ENCODE measurements at regions not wholly inside any gene's neighbourhood (a gene's known extent, or its start where the extent isn't known, plus 50 kb on each side); places are given as distances from the start of the nearest gene placed in this dataset.

DNA sequence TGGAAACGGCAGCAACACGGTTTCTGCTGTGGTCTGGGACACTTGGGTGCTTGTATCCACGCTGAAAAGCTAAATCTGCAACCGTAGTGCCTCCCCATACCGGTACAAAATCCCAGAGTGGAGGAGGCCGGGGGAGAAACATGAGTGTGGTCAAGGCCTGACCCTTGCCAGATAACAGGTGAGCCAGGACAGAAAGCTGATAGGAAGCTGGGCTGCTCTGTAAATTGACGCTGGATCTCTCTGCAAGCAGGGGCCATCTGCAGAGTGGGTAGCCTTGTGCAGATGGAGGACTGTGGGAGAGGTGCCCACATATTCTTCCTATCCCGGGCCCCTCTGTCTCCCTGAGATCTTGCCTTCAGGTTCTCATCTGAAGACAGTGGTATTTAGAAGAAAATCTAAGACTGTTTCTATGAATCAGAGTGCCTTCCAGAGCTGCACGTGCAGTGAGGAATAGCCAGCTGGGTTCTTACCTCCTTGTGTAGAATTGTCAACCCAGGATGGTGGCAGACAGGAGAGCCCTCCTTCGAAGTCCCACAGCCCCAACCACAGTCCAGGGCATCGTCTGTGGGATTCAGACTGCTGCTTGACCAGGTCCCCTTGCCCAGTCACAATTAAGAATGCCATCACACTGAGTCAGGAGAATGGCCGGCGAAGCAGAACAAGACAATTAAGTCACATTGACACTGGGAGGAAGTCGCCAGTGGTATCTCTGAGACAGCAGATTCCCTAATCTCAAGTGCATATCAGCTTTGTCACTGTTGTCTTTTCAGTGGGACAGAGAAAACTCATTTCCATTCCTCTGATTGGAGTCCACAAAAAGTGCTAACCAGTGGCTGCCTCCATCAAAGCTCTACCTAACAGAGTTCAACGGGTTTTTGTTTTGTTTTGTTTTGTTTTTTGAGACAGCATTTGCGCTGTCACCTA lies 100.0 kb upstream of the RIPOR2 start:
- 0 out of 3 replicates have a peak overlapping the region, but pooled peaks have one; percentile 0 for H2BK15ac ChIP-seq (ENCODE audit: low read depth, low read length)
- H2AFZ ChIP-seq (replicated peaks; ENCODE audit: low read length, poor library complexity) = peak overlapping the region; percentile 78
- dilution Hi-C loops (cut with HindIII; ENCODE audit: low sequenced_read_pairs, unreplicated experiment) = no loop called here
- H3K14ac ChIP-seq (replicated peaks; ENCODE audit: low read depth, low read length) = peak overlapping the region; percentile 69
- H3K27ac ChIP-seq (ENCODE audit: insufficient read depth, low read length) = no peak overlapping the region
- no peaks in the 10 kb centered on the region for H3K27me3 ChIP-seq (ENCODE audit: control insufficient read depth, insufficient read depth, low read length)
- no peaks in the 10 kb centered on the region for H3K36me3 ChIP-seq (ENCODE audit: control insufficient read depth, insufficient read depth, low read length)
- peaks cover 7% of the 10 kb centered on the region; the same call in 1 of the 2 replicates for H3K9me1 ChIP-seq (ENCODE audit: insufficient read depth, low read length)
- H3K56ac ChIP-seq (ENCODE audit: extremely low read depth, insufficient read depth, low read length) = no peak overlapping the region; the same call in 1 of the 2 replicates
- H3K79me1 ChIP-seq (ENCODE audit: low read depth in 1 of 2, low read length in 2 of 2) = no peaks in the 10 kb centered on the region
- H4K20me1 ChIP-seq (ENCODE audit: insufficient read depth, low read length) = no peaks in the 10 kb centered on the region
- 0 out of 2 replicates have a peak overlapping the region, but pooled peaks have one; percentile 46 for H4K91ac ChIP-seq (ENCODE audit: insufficient read depth, low read depth, low read length)
- BruUV-seq (replicated peaks) = no TSS peak
- H4K5ac ChIP-seq (ENCODE audit: low read depth, low read length) = peak overlapping the region; percentile 25; the same call in 1 of the 2 replicates
- peak overlapping the region; percentile 54 to 70; a peak in 1 of 4 replicates for H4K8ac ChIP-seq (ENCODE audit: low read depth in 2 of 2, low read length in 2 of 2)
- intact Hi-C loops (cut with micrococcal nuclease) = no loop called here
- H2AK5ac ChIP-seq (ENCODE audit: low read depth, low read length) = peak overlapping the region; percentile 49; the same call in 1 of the 2 replicates
- no peak overlapping the region for H2BK5ac ChIP-seq (ENCODE audit: low read depth, low read length, poor library complexity, severe bottlenecking)
- H3K4me2 ChIP-seq (ENCODE audit: low read depth, low read length) = no peak overlapping the region; the same call in 1 of the 2 replicates
- H3K18ac ChIP-seq (ENCODE audit: low read depth, low read length) = peak overlapping the region; percentile 11; the same call in 1 of the 2 replicates
- H2BK120ac ChIP-seq (ENCODE audit: low read depth, low read length) = no peak overlapping the region
- DNase-seq = no peak
- no peak for TF ChIP-seq FOS (IDR thresholded peaks at IDR 0.05; ENCODE audit: low read depth, low read length)
- no peak for TF ChIP-seq BHLHE40 (IDR thresholded peaks at IDR 0.05; ENCODE audit: low read depth, low read length)
- TF ChIP-seq, protein P1, sequence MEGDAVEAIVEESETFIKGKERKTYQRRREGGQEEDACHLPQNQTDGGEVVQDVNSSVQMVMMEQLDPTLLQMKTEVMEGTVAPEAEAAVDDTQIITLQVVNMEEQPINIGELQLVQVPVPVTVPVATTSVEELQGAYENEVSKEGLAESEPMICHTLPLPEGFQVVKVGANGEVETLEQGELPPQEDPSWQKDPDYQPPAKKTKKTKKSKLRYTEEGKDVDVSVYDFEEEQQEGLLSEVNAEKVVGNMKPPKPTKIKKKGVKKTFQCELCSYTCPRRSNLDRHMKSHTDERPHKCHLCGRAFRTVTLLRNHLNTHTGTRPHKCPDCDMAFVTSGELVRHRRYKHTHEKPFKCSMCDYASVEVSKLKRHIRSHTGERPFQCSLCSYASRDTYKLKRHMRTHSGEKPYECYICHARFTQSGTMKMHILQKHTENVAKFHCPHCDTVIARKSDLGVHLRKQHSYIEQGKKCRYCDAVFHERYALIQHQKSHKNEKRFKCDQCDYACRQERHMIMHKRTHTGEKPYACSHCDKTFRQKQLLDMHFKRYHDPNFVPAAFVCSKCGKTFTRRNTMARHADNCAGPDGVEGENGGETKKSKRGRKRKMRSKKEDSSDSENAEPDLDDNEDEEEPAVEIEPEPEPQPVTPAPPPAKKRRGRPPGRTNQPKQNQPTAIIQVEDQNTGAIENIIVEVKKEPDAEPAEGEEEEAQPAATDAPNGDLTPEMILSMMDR (conservative IDR thresholded peaks at IDR 0.05; ENCODE audit: low read depth, low read length) = no peak
- no peak for TF ChIP-seq CHD1 (IDR thresholded peaks at IDR 0.05; ENCODE audit: low read depth, low read length)
- TF ChIP-seq MAFK (IDR thresholded peaks at IDR 0.05; ENCODE audit: low read depth, low read length) = no peak
- no peak for TF ChIP-seq CEBPB (IDR thresholded peaks at IDR 0.05; ENCODE audit: low read depth, low read length)
- H3K4me1 ChIP-seq (ENCODE audit: control insufficient read depth, insufficient read depth, low read length) = peaks cover 4% of the 10 kb centered on the region; the same call in 1 of the 2 replicates
- peak overlapping the region; percentile 16 for H2AK9ac ChIP-seq (replicated peaks; ENCODE audit: low read depth, low read length, poor library complexity)
- no peak overlapping the region for H3K4me3 ChIP-seq (ENCODE audit: insufficient read depth, low read depth, low read length)
- ChIA-PET CTCF (no interaction called here), POLR2A (ENCODE audit: unreplicated experiment) (no interaction called here)
- 74% methylated on average over 3 of the region's 16 CpGs; no CpG with 5 or more reads in 1 of the 2 experiments for WGBS, 2 experiments (ENCODE audit: extremely low coverage in 2 of 2, insufficient read length in 1 of 2)
- peak; percentile 17; the same call in 1 of the 2 replicates for ATAC-seq (ENCODE audit: low read depth)
- H3K9me3 ChIP-seq (ENCODE audit: control insufficient read depth, insufficient read depth, low read length) = no peaks in the 10 kb centered on the region
- no peak overlapping the region for H3K9ac ChIP-seq (ENCODE audit: low read depth, low read length)
- in situ Hi-C loops (cut with MboI; ENCODE audit: low sequenced_read_pairs) = no loop called here
- H3K4ac ChIP-seq (ENCODE audit: low read depth, low read length) = 0 out of 2 replicates have a peak overlapping the region, but pooled peaks have one; percentile 25
- H2BK20ac ChIP-seq (ENCODE audit: low read depth, low read length) = no peak overlapping the region; the same call in 1 of the 2 replicates
- H3K23ac ChIP-seq (ENCODE audit: low read depth, low read length) = 0 out of 2 replicates have a peak overlapping the region, but pooled peaks have one; percentile 41

Measured in IMR-90 (cell line).